GM23338 (cell line): ENCODE measurements at regions not wholly inside any gene's neighbourhood (a gene's known extent, or its start where the extent isn't known, plus 50 kb on each side); places are given as distances from the start of the nearest gene placed in this dataset.

ENCODE experiments used
- ATAC-seq: fragments of 200-7000 bp; cut with Tn5 transposase; 3 replicates; pipeline ENCODE4 v1.9.1; 2020
- DNase-seq: peaks from one replicate; pipeline ENCODE4 v3.0.0-alpha.2; 2015; ENCODE audit warnings: low spot score
- H2AFZ ChIP-seq: fragments of 200-600 bp; sonication (generic); 2 replicates; pipeline ENCODE4 v1.8.0; 2016; ENCODE audit warnings: antibody characterized with exemption, mild to moderate bottlenecking, moderate library complexity
- H3F3A ChIP-seq: fragments of 200-600 bp; sonication (generic); replicated peaks from 2 replicates; pipeline ENCODE4 v1.8.0; 2017; ENCODE audit warnings: antibody characterized with exemption, mixed run types, low read depth
- H3K27ac ChIP-seq: fragments of 200-600 bp; sonication (generic); 2 replicates; pipeline ENCODE4 v1.6.1; 2016; ENCODE audit warnings: low read depth
- H3K27me3 ChIP-seq: fragments of 200-600 bp; sonication (generic); 2 replicates; pipeline ENCODE4 v1.8.0; 2016; ENCODE audit warnings: mild to moderate bottlenecking, mixed run types, moderate library complexity; ENCODE audit not compliant: insufficient read depth
- H3K36me3 ChIP-seq: fragments of 200-600 bp; sonication (generic); 2 replicates; pipeline ENCODE4 v1.8.0; 2016; ENCODE audit warnings: mild to moderate bottlenecking; ENCODE audit not compliant: insufficient read depth
- H3K4me1 ChIP-seq: fragments of 200-600 bp; sonication (generic); 2 replicates; pipeline ENCODE4 v1.8.0; 2016; ENCODE audit warnings: mild to moderate bottlenecking, moderate library complexity; ENCODE audit not compliant: insufficient read depth
- H3K4me2 ChIP-seq: fragments of 200-600 bp; sonication (generic); 2 replicates; pipeline ENCODE4 v1.7.1; 2017; ENCODE audit warnings: mixed run types
- H3K4me3 ChIP-seq: fragments of 200-600 bp; sonication (generic); 2 replicates; pipeline ENCODE4 v1.6.1; 2016; ENCODE audit warnings: mixed run types
- H3K79me2 ChIP-seq: fragments of 200-600 bp; sonication (generic); replicated peaks from 2 replicates; pipeline ENCODE4 v1.8.0; 2017; ENCODE audit warnings: mild to moderate bottlenecking; ENCODE audit not compliant: insufficient read depth
- H3K9me2 ChIP-seq: fragments of 200-600 bp; sonication (generic); 2 replicates; pipeline ENCODE4 v1.8.0; 2017; ENCODE audit not compliant: insufficient read depth
- H4K20me1 ChIP-seq: fragments of 200-600 bp; sonication (generic); replicated peaks from 2 replicates; pipeline ENCODE4 v1.8.0; 2017; ENCODE audit warnings: mild to moderate bottlenecking; ENCODE audit not compliant: insufficient read depth
- H3K27ac Mint-ChIP-seq: 2 replicates; pipeline ENCODE4 v1.8.0; 2020; ENCODE audit warnings: inconsistent platforms, mild to moderate bottlenecking, moderate library complexity, mixed read lengths
- H3K27me3 Mint-ChIP-seq: 3 replicates; pipeline ENCODE4 v1.8.0; 2022; ENCODE audit warnings: low read depth, mild to moderate bottlenecking, moderate library complexity, mixed read lengths, inconsistent platforms; ENCODE audit not compliant: insufficient read depth, poor library complexity
- H3K36me3 Mint-ChIP-seq: 3 replicates; pipeline ENCODE4 v1.8.0; 2021; ENCODE audit warnings: low read depth, mild to moderate bottlenecking, inconsistent platforms, moderate library complexity, mixed read lengths
- H3K4me1 Mint-ChIP-seq: 3 replicates; pipeline ENCODE4 v1.8.0; 2020; ENCODE audit warnings: mild to moderate bottlenecking, inconsistent platforms, mixed read lengths
- H3K4me3 Mint-ChIP-seq: 3 replicates; pipeline ENCODE4 v1.8.0; 2021; ENCODE audit warnings: moderate library complexity, mild to moderate bottlenecking, inconsistent platforms, mixed read lengths
- H3K9me3 Mint-ChIP-seq: 3 replicates; pipeline ENCODE4 v1.8.0; 2020; ENCODE audit warnings: moderate library complexity, mild to moderate bottlenecking, inconsistent platforms, mixed read lengths
- CREB1 ChIP-seq: fragments of 250-450 bp; sonication (Bioruptor Pico); IDR thresholded peaks from 2 replicates; pipeline ENCODE4 v1.5.0; 2020; ENCODE audit warnings: low read depth, mild to moderate bottlenecking, moderate library complexity
- CTCF ChIP-seq, 2 experiments: fragments of 200-600 bp in 1 of 2; sonication (generic) in 1 of 2; conservative IDR thresholded peaks; 2 replicates each; pipeline versions ENCODE4 v1.5.1 to v1.6.1; 2016 to 2017; ENCODE audit warnings: antibody characterized with exemption in 2 of 2, low read depth in 2 of 2, mild to moderate bottlenecking in 2 of 2, moderate library complexity in 1 of 2
- EZH2 ChIP-seq: fragments of 200-600 bp; sonication (generic); IDR thresholded peaks from one replicate; pipeline ENCODE4 v1.8.0; 2017; ENCODE audit warnings: antibody characterized with exemption, mild to moderate bottlenecking, low read depth; ENCODE audit not compliant: unreplicated experiment
- EZH2phosphoT487 ChIP-seq: fragments of 200-600 bp; sonication (generic); IDR thresholded peaks from one replicate; pipeline ENCODE4 v1.8.1; 2018; ENCODE audit warnings: antibody characterized with exemption; ENCODE audit not compliant: unreplicated experiment
- JUNB ChIP-seq: IDR thresholded peaks from one replicate; pipeline ENCODE4 v1.6.1; 2016; ENCODE audit warnings: antibody characterized with exemption; ENCODE audit not compliant: unreplicated experiment
- NANOG ChIP-seq: IDR thresholded peaks from 2 replicates; pipeline ENCODE4 v1.6.1; 2016; ENCODE audit warnings: antibody characterized with exemption, borderline replicate concordance
- POLR2AphosphoS5 ChIP-seq: IDR thresholded peaks from 2 replicates; pipeline ENCODE4 v1.6.1; 2016; ENCODE audit warnings: antibody characterized with exemption, low read depth
- STAT1 ChIP-seq: IDR thresholded peaks from one replicate; pipeline ENCODE4 v1.6.1; 2016; ENCODE audit warnings: antibody characterized with exemption; ENCODE audit not compliant: unreplicated experiment
- ZNF114 ChIP-seq: fragments of 250-450 bp; sonication (Bioruptor Pico); IDR thresholded peaks from 2 replicates; pipeline ENCODE4 v1.5.0; 2020; ENCODE audit warnings: mild to moderate bottlenecking, moderate library complexity
- ZNF331 ChIP-seq: fragments of 250-450 bp; sonication (Bioruptor Pico); IDR thresholded peaks from 2 replicates; pipeline ENCODE4 v1.5.0; 2020; ENCODE audit warnings: low read depth, mild to moderate bottlenecking, moderate library complexity
- TF ChIP-seq, protein P1 (sequence below): IDR thresholded peaks from 2 replicates; pipeline ENCODE4 v1.6.1; 2016; ENCODE audit warnings: antibody characterized with exemption
- TF ChIP-seq, protein P2 (sequence below): fragments of 250-450 bp; sonication (Bioruptor Pico); IDR thresholded peaks from 2 replicates; pipeline ENCODE4 v1.5.0; 2020; ENCODE audit warnings: mild to moderate bottlenecking, moderate library complexity

- no peak for TF ChIP-seq ZNF331 (CRISPR knock-in tag)
- no peak for TF ChIP-seq NANOG
- TF ChIP-seq, protein P1, sequence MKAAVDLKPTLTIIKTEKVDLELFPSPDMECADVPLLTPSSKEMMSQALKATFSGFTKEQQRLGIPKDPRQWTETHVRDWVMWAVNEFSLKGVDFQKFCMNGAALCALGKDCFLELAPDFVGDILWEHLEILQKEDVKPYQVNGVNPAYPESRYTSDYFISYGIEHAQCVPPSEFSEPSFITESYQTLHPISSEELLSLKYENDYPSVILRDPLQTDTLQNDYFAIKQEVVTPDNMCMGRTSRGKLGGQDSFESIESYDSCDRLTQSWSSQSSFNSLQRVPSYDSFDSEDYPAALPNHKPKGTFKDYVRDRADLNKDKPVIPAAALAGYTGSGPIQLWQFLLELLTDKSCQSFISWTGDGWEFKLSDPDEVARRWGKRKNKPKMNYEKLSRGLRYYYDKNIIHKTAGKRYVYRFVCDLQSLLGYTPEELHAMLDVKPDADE = no peak
- TF ChIP-seq STAT1 = no peak
Observed at GRCh38 chr12:131637986-131638385, 72.9 kb upstream of the SFSWAP start (continued).

DNA sequence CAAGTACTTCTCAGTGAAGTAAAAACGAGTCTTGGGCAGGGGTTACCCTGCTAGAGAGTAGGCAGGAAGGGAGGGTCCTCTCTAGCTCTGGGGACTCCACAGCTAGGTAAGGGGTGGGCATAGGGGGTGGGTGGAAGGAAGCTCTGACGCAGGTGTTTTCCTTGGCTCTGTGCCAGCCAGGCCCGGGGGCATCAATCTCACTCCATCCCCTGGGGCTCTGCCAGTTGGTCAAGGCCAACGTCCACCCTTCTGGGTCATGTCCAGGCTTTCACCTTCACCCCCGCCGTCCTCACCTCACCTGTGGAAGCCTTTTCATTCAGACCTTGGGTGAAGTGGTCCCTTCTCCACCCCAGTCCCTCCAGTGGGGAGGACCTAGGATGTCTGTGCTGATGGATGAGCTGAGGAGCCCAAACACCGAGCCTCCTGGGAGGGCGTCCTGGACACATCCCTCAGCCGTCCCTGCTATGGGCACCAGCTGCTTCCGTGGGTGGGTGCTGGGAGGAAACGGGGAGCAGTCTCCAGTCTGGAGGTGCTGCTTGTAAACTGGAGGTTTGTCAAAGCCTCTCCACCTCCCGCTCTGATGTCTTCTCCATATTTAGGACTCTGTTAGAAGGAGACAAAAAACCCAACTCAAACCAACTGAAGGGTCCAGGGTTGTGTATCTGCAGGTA lies 71.5 kb upstream of the SFSWAP start:
- DNase-seq (no peak), ATAC-seq (no peak)
- Histone ChIP-seq H3K4me1 (peaks cover 2% of the 10 kb centered on the region; the same call in 1 of the 2 replicates), H3K27ac (no peak overlapping the region), H3K4me2 (no peak overlapping the region), H3K27me3 (no peaks in the 10 kb centered on the region), H2AFZ (no peak overlapping the region), H3K36me3 (no peaks in the 10 kb centered on the region), H3F3A (no peaks in the 10 kb centered on the region), H3K4me3 (no peak overlapping the region), H3K9me2 (peaks cover 6% of the 10 kb centered on the region; the same call in 1 of the 2 replicates), H3K79me2 (no peaks in the 10 kb centered on the region), H4K20me1 (no peaks in the 10 kb centered on the region)
- Mint-ChIP-seq H3K4me3 (no peak overlapping the region), H3K4me1 (peaks cover 18% of the 10 kb centered on the region), H3K9me3 (peaks cover 3% of the 10 kb centered on the region), H3K27me3 (peaks cover 11% of the 10 kb centered on the region), H3K36me3 (peaks cover 5% of the 10 kb centered on the region; the same call in 1 of the 3 replicates), H3K27ac (no peak overlapping the region)
- TF ChIP-seq ZNF331 (CRISPR knock-in tag) = no peak
- TF ChIP-seq, protein P1 = no peak
- TF ChIP-seq EZH2 = no peak
- TF ChIP-seq, protein P2, sequence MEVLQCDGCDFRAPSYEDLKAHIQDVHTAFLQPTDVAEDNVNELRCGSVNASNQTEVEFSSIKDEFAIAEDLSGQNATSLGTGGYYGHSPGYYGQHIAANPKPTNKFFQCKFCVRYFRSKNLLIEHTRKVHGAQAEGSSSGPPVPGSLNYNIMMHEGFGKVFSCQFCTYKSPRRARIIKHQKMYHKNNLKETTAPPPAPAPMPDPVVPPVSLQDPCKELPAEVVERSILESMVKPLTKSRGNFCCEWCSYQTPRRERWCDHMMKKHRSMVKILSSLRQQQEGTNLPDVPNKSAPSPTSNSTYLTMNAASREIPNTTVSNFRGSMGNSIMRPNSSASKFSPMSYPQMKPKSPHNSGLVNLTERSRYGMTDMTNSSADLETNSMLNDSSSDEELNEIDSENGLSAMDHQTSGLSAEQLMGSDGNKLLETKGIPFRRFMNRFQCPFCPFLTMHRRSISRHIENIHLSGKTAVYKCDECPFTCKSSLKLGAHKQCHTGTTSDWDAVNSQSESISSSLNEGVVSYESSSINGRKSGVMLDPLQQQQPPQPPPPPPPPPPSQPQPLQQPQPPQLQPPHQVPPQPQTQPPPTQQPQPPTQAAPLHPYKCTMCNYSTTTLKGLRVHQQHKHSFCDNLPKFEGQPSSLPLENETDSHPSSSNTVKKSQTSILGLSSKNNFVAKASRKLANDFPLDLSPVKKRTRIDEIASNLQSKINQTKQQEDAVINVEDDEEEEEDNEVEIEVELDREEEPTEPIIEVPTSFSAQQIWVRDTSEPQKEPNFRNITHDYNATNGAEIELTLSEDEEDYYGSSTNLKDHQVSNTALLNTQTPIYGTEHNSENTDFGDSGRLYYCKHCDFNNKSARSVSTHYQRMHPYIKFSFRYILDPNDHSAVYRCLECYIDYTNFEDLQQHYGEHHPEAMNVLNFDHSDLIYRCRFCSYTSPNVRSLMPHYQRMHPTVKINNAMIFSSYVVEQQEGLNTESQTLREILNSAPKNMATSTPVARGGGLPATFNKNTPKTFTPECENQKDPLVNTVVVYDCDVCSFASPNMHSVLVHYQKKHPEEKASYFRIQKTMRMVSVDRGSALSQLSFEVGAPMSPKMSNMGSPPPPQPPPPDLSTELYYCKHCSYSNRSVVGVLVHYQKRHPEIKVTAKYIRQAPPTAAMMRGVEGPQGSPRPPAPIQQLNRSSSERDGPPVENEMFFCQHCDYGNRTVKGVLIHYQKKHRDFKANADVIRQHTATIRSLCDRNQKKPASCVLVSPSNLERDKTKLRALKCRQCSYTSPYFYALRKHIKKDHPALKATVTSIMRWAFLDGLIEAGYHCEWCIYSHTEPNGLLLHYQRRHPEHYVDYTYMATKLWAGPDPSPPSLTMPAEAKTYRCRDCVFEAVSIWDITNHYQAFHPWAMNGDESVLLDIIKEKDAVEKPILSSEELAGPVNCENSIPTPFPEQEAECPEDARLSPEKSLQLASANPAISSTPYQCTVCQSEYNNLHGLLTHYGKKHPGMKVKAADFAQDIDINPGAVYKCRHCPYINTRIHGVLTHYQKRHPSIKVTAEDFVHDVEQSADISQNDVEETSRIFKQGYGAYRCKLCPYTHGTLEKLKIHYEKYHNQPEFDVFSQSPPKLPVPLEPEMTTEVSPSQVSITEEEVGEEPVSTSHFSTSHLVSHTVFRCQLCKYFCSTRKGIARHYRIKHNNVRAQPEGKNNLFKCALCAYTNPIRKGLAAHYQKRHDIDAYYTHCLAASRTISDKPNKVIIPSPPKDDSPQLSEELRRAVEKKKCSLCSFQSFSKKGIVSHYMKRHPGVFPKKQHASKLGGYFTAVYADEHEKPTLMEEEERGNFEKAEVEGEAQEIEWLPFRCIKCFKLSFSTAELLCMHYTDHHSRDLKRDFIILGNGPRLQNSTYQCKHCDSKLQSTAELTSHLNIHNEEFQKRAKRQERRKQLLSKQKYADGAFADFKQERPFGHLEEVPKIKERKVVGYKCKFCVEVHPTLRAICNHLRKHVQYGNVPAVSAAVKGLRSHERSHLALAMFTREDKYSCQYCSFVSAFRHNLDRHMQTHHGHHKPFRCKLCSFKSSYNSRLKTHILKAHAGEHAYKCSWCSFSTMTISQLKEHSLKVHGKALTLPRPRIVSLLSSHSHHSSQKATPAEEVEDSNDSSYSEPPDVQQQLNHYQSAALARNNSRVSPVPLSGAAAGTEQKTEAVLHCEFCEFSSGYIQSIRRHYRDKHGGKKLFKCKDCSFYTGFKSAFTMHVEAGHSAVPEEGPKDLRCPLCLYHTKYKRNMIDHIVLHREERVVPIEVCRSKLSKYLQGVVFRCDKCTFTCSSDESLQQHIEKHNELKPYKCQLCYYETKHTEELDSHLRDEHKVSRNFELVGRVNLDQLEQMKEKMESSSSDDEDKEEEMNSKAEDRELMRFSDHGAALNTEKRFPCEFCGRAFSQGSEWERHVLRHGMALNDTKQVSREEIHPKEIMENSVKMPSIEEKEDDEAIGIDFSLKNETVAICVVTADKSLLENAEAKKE = no peak
- TF ChIP-seq POLR2AphosphoS5 = no peak
- TF ChIP-seq CTCF (conservative IDR thresholded peaks at IDR 0.05; ENCODE audit: low read depth in 2 of 2) = no peak
- no peak for TF ChIP-seq STAT1
- no peak for TF ChIP-seq ZNF114 (CRISPR knock-in tag)
- TF ChIP-seq EZH2phosphoT487 = no peak
- TF ChIP-seq NANOG = no peak
- TF ChIP-seq JUNB = no peak
- no peak for TF ChIP-seq CREB1 (CRISPR knock-in tag)
